DOHH2 (cell line): ENCODE measurements at regions not wholly inside any gene's neighbourhood (a gene's known extent, or its start where the extent isn't known, plus 50 kb on each side); places are given as distances from the start of the nearest gene placed in this dataset.

Experiments used
- EZH2phosphoT487 ChIP-seq: fragments of 200-600 bp; sonication (generic); IDR thresholded peaks from 2 replicates; pipeline ENCODE4 v1.6.1; 2017; ENCODE audit warnings: borderline replicate concordance, mild to moderate bottlenecking, antibody characterized with exemption, low read length, moderate library complexity, mixed read lengths
- TF ChIP-seq, protein P1 (sequence below): fragments of 200-600 bp; sonication (generic); IDR thresholded peaks from one replicate; pipeline ENCODE4 v1.5.1; 2014; ENCODE audit warnings: antibody characterized with exemption, mild to moderate bottlenecking, low read depth, low read length; ENCODE audit not compliant: poor library complexity, severe bottlenecking

DNA sequence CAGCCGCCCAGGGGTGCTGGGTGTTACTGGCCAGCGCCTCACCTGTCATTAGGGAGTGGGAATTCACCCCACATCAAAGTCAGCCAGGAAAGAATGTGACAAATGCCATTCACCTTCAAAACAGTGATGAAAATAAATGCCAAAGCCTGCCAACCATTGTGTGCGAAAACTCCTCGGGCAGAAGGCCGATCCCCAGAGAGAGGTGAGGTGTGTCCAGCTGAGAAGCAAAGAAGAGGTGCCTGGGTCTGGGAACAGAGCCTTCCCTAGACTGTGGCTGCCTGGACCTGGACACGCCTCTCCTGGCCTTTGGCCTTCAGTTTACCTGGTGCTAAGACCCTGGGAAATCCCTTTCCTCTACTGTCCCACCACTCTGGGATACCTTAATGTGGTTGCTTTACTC, 142.7 kb downstream of the CYP26B1 start:
- TF ChIP-seq, protein P1, sequence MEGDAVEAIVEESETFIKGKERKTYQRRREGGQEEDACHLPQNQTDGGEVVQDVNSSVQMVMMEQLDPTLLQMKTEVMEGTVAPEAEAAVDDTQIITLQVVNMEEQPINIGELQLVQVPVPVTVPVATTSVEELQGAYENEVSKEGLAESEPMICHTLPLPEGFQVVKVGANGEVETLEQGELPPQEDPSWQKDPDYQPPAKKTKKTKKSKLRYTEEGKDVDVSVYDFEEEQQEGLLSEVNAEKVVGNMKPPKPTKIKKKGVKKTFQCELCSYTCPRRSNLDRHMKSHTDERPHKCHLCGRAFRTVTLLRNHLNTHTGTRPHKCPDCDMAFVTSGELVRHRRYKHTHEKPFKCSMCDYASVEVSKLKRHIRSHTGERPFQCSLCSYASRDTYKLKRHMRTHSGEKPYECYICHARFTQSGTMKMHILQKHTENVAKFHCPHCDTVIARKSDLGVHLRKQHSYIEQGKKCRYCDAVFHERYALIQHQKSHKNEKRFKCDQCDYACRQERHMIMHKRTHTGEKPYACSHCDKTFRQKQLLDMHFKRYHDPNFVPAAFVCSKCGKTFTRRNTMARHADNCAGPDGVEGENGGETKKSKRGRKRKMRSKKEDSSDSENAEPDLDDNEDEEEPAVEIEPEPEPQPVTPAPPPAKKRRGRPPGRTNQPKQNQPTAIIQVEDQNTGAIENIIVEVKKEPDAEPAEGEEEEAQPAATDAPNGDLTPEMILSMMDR, result no peak
- no peak for TF ChIP-seq EZH2phosphoT487
